ENCODE measurements at regions not wholly inside any gene's neighbourhood (a gene's known extent, or its start where the extent isn't known, plus 50 kb on each side); places are given as distances from the start of the nearest gene placed in this dataset.
"Not testable (repeated sequence)": the region's sequence is repeated elsewhere in the genome, so short reads cannot be mapped to it uniquely, and the experiment has no call there.

GRCh38 chr5:62190931-62191330, 115.1 kb upstream of the KIF2A start:
- no peak for DNase-seq

DNA sequence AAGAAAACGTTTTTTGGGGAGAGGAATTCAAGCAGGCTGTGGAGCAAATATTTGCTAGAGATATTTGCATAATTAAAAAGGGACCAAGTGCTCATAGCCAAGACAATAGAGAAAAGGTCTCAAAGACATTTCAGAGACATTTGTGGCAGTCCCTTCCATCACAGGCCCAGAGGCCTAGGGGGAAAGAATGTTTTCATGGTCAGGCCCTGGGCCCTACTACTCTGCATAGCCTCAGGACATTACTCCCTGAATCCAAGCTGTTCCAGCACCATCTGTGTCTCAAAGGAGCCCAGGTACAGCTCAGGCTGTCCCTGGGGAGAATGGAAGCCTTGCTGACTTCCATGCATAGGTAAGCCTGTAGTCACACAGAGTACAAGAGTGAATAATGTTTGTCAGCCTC, 113.0 kb upstream of the KIF2A start:
- no peak for DNase-seq

GRCh38 chr5:62196532-62196931, 109.5 kb upstream of the KIF2A start:
- not testable (repeated sequence) for DNase-seq

DNA sequence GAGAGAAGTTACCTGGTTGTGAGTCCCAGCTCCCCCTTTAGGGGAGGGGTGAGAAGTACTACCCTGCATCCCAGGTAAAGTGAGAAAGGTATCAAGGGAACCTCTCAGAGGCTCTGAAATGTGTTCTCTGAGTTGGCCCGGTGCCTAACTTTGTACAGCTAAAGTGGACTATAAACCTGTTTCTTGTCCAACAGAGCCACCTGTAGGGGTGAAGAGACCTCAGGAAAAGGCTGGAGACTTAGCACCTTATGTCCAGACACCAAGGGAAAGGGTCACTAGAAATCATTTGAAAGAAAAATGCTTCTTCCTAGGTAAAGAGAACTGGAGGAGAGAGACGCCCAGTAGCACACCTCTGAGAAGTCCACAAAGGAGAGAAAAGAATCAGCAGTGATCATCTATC, 108.3 kb upstream of the KIF2A start:
- DNase-seq = no peak

DNA sequence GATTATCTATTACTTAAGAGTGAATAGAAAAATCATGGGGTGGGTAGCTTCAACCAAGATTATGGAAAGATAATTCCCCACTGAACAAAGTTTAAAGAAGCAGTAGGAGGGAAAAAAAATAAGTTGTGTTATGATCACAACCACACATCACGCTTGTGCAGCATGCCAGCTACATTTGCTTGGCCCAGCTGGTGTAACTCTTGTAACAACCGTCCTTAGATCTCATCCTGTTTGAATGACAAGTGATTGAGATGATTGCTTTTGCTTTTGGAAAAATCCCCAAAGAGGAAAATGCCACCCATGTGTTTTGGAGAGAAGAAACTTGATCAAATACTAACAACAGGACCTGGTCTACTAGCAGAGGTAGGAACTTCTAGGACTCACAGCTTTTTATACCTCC, 107.6 kb upstream of the KIF2A start:
- no peak for DNase-seq

- peak; percentile 16 to 33 for DNase-seq
These were observed 106.0 kb upstream of the KIF2A start for GRCh38 chr5:62199792-62200716.

GRCh38 chr5:62206150-62206829, 99.7 kb upstream of the KIF2A start:
- DNase-seq = peak; percentile 24 to 37

DNA sequence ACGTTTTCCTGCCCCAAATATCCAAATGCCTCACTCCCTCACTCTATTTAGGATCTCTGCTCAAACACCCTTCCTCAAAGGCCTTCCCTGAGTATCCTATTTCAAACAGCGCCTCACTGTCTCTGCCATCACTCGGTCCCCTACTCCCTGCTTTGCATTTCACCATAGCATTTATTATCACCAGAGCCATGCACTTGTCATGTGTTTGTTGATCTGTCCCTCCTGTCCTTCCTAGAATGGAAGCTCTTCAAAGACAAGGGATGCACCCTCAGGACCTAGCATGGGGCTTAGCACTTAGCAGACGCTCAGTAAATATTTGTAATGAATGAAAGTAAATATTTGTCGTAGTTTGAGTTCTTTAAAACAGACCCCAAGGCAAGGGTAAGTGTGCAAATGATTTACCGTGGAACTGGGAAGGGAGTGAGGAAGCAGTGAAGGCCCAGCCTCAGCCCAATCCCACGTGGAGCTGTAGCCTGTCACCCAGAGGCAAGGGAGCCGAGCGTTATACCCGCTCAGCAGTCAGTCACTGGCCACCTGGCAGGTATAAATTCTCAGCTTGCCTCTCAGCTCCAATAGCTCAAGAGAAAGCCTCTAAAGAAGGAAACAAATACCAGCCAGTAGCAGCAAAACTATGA, 97.7 kb upstream of the KIF2A start:
- DNase-seq = no peak

DNA sequence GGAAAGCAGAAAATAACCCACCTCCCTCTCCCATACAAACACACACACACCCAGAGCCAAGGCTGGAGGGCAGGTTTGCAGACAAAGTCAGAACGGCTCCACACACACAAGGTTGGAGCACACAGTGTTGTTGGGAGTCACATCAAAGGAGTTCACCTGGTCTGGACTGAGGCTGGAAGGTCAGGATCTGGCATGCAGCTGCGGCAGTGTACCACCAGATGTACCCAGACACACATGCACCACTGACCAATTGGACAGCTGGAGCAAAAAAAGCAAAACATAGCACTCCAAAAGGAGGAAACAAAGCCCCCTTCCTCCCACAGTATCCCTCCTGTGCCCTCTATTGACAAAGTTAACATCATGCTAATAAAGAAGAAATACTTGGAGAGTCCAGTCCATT, 94.6 kb upstream of the KIF2A start:
- DNase-seq = no peak

DNA sequence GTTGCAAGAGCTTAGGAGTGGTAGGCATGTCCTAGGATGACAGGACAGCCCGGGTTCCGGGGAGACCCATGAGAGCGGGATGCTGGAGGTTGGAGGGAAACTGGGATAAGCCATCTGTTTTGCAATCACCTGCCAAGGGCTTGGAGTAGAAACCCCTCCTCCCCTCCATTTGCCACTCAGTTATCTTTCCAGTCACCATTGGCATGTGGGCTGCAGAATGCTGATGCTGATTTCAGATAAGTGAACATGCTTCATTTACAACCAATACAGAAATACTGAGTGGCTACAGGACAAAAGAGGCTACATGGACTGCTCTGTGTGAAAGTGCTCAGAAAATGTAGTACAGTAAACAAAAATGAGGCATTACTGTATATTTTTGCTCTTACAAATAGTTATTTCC, 93.4 kb upstream of the KIF2A start:
- DNase-seq = no peak

- no peak for DNase-seq
These were observed 91.3 kb upstream of the KIF2A start for GRCh38 chr5:62214701-62215100.

GRCh38 chr5:62216603-62217002, 89.4 kb upstream of the KIF2A start:
- DNase-seq = not testable (repeated sequence)

GRCh38 chr5:62217095-62217494, 88.9 kb upstream of the KIF2A start:
- not testable (repeated sequence) for DNase-seq

DNA sequence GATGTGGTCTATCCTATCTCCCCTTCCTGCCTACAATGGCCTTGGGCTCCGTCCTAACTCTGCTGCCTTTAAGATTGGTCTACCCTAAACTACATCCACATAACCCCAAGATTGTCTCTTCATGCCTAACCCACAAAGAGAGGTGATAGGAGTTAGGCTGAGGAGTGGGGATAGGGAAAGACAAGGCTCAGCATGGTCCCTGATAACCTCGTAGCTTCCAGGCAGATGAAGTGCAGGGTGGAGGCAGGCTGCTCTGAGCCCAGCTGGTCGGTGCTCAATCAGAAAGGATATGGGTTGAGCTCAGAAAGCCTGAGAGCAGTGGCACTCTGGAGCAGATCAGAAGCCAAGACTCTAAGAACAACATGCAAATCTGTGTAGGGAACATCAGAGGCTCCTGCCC, 87.1 kb upstream of the KIF2A start:
- DNase-seq = not testable (repeated sequence)

DNA sequence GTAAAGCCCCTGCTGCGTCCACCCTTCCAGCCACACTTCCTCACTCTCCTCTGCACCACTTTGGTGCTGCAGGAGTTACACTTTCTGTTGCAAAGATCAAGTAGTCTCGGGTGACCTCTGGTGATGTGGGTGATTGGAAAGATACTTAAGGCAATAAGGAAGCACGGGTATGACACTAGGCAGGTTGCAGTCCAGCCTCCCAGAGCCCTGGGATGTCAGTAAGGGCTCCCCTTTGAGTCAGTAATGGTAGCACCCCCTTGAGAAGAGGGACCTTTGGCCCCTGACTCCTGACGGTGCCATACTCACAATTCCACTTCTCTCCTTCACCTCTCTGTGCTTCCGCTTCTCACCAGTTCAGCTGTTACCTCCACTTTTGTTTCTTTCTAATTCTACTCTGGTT, 84.1 kb upstream of the KIF2A start:
- DNase-seq = not testable (repeated sequence)

DNA sequence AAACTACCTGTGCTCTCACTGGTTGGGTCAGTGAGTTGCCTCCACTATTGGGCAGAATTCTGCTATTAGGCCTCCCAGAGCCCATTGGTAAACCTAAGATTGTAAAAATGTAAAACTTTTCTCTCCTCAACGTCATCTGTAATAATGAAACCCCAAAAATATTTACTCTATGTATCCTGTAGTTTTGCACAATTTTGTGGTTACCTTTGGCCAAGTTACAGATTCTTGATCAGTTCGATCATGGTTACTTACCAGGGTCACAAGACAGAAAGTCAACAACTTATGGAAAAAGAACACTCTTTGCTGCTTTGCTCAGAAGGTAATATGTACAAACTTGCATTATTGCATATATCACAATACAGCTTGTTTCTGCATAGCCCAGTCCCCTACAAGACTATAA, 83.7 kb upstream of the KIF2A start:
- DNase-seq = not testable (repeated sequence)

- DNase-seq = not testable (repeated sequence)
These were observed 82.7 kb upstream of the KIF2A start for GRCh38 chr5:62223312-62223670.

DNA sequence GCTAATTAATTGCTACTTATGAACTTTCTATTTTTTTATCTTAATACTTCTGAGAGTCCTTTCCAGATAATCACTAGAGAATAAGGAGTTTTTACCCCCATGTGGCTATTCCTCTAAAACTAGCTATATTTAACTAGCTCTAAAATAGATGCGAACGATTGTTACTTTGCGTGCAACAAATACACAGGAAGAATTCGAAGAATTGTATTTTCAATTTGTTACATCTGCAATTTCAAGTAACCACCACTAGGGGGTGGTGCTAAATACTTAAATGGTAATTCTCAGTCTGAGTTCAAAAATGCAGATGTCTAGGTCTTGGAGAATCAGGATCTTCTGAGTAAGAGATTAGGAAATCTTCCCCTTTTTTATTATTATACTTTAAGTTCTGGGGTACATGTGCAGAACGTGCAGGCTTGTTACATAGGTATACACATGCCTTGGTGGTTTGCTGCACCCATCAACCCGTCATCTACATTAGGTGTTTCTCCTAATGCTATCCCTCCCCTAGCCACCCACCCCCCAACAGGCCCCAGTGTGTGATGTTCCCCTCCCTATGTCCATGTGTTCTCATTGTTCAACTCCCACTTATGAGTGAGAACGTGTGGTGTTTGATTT, 80.9 kb upstream of the KIF2A start:
- peak; percentile 21 to 34 for DNase-seq

DNA sequence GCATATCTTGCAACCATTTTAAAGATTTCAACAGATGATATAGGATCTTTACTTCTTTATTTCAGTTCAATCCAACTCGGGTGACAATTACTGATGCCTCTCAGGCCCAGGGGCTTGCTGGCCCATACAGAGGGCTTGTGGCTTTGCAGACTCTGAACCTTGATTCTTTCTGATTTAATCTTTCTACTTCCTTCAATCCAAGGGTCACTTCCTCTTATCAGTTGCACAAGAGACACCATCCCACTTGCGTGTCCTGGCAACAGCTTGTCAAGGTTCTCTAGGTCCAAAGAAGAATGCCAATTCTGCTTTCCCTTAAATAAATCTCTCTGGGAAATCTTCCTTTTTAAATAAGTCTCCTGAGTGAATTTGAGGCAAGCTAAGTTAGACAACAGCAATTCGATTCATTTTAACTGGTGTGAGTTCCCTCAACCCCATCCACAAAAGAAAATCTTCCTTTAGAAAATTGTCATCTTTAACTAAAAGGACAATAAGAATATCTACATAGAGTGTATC, 75.1 kb upstream of the KIF2A start:
- DNase-seq = not testable (repeated sequence)

DNA sequence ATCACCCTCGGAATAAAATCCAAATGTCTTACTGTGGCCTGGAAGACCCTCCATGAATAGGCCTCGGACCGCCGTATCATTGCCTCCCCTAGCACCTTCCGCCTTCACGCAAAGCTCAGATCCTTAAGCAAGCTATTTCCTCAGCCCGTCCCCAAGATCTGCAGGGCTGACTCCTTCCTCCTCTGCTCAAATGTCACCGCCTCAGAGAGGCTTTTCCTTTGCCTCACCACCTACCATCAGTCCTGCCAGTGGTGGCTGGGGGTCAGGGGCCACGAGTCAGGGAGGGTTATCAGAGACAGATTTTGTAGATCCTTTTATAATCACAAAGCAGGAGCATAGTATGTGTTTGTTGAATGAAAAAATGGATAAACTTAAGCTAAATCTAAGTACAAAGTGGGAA, 74.4 kb upstream of the KIF2A start:
- no peak for DNase-seq

DNA sequence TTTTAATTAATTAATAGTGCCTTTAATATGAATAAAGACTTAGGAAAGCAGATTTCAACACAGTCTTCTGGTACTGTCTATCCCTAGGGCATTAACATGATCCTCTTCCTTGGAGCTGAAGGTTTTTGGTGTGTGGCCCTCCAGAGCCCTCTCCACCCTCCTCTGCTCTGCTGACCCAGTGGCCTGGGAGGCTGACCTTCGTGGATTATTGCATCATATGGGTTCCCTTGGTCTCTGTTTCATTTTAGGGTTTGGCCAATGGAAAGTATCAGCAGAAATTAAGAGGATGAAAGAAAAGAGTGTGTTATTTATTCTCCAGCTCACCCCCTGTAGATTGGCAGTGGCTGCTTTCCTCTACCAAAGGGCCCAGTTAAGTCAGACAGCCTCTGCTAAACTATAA, 73.8 kb upstream of the KIF2A start:
- DNase-seq = not testable (repeated sequence)

GRCh38 chr5:62233083-62234046, 72.6 kb upstream of the KIF2A start:
- DNase-seq = not testable (repeated sequence)
